ENCODE measurements at regions not wholly inside any gene's neighbourhood (a gene's known extent, or its start where the extent isn't known, plus 50 kb on each side); places are given as distances from the start of the nearest gene placed in this dataset.

DNA sequence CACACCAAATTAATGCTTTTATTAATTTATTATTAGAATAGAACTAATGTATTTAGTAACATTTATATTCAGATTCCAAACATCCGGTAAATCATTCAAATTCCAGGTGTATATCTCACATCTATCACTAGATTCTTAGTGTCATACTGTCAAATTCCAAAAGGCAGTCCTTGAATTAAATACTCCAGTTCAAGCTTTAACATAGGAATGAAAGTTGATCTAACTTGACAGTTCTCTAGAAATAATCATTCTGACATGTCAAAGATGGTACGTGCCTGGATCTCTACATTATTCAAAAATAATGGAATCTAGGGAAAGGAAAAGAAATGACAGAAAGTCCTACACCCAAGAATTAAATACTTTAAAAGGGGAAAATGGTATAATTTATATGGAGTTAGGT lies 1161.5 kb downstream of the PCDH9 start:
- no peak for DNase-seq

DNA sequence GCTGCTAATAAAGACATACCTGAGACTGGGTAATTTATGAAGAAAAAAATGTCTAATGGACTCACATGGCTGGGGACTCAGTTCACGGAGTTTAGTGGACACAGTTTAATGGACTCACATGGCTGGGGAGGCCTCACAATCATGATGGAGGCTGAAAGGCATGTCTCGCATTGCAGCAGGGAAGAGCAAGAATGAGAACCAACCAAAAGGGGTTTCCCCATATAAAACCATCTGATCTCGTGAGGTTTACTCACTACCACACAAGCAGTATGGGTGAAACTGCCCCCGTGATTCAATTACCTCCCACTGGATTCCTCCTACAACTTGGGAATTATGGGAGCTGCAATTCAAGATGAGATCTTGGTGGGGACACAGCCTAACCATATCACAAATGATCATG lies 1181.2 kb downstream of the PCDH9 start:
- DNase-seq: no peak

DNA sequence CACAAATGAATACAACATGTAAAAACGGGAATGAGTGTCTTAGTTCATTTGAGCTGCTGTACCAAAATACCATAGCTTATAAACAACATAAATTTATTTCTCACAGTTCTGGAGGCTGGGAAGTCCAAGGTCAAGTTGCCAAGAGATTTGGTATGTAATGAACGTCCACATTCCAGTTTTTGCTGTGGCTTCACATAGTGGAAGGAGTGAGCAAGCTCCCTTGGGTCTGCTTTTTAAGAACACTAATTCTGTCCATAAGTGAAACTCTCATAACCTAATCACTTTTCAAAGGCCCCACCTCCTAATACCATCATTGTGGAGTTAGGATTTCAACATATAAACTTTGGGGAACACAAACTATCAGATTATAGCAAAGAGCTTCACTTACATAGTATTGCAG lies 1189.6 kb downstream of the PCDH9 start:
- DNase-seq: no peak

DNA sequence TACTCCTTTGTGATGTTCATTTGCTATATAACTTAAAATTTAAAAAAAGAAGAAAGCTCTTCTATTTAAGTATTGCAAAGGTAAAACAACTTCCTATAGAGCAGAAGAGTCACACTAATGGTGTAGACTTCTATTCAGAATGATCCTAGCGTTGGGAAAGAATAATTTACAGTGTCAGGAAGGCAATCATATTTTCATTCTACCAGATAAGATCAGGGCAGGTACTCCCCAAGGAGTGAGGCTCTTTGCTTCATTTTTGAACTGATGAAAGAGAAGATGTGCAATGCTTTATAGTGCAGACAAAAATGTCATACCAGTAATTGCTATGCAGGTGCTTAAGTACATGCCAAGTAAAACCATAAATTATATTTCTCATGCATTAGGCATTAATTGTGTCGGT lies 1193.0 kb downstream of the PCDH9 start:
- no peak for DNase-seq

DNA sequence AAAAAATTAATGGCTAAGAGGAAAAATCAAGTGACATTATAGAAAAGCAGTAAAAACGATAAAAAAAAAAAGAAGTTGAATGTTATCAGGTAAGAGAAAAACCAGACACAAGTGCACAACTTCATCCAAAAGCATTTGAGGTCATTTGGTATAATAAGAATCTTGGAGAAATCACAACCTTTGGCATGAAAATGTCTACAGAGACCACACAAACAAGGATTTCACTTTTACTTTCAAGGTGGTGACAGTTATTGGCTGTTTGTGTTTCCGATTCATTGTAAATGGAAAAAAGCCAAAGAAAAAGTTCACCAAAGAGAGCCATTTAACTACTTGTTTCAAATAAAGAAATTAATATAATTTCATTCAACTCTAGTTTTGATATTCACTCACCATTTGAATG lies 1193.5 kb downstream of the PCDH9 start:
- DNase-seq: no peak

DNA sequence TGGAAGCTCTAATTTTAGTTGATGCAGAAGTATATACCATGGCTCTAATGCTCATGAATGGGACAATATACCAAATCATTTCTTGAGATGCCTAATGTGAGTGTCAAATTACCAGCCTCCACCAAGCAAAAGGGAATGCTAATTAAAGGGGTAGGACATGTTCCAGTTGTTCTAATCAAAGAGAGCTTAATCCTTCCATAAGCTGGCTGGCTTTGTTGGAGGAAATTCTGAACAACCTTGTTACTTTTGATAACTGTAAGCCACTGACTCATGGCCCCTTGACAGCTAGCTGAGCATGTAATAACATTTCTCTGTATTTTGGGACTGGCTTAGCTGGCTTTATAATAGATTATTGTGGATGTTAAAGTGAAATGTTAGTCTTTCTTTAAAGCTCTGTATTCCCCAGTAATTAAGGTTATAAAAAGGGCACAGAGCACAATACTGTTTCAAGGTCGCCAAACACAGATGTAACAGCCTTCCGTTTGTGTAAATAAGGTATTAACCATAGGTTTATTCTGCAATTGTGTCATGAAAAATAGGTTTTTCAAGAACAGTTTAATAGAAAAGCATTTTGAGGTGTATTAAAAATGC lies 1194.0 kb downstream of the PCDH9 start:
- no peak for DNase-seq

DNA sequence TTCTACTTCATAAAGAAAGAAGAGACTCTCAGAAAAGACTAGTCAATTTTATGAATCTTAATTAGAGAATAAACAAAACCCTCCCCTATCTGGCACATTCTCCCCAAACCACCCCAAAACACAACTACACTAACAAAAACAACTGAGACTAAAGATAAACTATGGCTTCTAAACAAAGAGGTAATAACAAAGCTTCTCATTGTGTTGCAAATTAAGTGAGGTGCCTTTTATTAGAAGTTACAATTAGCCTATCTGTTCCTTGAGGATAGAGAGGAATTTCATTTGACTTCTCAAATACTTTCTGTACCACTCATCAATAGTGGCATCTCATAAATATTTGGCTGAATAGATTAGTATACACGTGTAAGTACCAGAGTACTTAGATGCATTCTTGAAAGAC lies 1196.2 kb downstream of the PCDH9 start:
- DNase-seq: no peak

DNA sequence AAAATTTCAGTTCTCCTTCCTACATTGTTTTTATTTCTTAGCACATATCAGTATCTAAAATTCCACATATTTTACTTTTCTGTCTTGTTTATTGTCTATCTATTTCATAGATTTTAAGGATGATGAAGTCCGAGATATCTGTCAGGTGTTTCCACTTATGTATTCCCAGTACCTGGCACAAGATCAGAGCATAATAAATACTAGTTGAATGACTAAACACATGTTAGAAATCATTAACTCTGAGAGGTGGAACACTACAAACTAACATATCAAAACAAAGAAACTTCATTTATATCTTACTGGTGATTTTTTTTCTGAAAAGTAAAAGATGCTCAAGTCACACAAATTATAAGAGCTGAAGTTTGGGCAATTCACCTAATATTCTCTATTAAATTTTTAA lies 1208.3 kb downstream of the PCDH9 start:
- DNase-seq: no peak

DNA sequence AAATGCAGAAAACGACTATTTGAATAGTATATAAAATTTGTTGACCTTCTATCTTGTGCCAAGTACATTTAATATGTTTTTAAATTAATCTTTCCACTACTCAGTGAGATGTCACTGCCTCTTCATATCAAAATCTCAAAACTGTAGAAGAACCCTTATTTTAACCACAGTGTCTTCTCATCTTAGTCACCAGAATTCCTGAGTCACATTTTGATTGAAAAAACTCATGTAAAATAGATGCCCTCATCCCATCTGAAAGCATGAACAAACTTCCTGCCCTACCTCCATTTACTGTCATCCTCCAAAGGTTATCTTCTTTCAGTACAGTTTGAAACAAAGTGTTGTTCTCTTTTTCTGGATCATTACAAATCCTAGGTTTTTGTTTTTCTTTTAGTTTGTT lies 1215.4 kb downstream of the PCDH9 start:
- no peak for DNase-seq

DNA sequence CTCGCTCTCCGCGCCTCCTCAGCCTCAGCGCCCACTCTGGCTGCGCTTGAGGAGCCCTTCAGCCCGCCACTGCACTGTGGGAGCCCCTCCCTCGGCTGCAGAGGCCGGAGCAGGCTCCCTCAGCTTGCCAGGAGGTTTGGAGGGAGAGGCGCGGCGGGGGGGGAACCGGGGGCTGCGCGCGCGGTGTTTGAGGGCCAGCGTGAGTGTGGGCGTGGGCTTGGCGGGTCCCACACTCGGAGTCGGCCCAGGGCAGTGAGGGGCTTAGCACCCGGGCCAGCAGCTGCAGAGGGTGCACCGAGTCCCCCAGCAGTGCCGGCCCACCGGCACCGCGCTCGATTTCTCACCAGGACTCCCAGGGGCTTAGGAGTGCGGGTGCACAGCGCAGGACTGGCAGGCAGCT lies 1220.9 kb downstream of the PCDH9 start:
- no peak for DNase-seq

DNA sequence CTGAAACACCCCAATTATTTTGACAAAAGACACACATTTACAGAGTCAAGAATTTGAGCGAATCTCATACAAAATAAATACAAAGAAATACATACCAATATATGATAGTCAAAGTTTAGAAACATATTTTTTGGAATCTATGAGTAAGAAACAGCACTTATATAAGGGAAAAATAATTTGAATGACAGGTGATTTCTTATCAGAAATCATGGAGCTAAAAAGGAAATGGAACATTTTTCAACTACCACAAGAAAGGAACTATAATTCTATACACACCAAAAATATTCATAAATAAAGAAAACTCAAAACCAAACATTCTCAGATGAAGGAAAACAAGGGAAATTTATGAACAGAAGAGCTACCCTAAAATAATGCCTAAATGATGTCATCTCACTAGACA lies 1226.6 kb downstream of the PCDH9 start:
- no peak for DNase-seq

DNA sequence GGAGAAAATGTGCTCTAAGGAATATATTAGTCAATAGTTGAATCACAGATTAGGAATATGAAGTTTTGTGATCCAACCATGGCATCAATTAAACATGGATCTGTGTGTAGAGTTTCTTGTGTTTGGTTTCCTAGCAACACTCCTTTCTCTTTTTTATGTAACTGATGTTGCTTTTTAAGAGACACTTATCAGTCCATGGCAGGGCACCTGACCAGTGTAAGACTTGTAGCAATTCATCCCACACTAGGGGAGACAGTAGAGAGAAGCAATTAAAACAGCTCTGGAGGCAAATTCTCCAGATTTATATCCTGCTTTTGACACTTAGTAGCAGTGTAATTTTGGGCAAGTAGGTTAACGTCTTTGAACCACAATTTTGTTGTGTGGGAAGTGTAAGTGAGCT lies 1229.0 kb downstream of the PCDH9 start:
- no peak for DNase-seq

DNA sequence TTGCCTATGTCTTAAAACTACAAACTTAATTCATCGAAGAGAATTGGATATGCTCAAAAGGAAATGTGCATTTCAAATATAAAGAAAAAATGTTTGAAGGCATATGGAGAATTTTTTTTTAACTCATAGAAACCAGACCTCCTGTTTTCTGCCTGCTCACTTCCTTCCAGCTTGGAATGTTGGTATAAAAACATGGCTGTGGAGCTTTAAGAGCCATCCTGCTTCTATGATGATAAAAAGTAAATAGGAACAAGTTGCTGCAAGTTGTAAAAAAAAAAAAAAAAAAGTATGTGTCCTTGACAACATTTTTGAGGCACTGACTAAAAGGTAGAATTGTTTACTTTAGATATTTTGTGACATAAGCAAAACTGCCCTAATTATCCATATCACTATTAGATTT lies 1230.7 kb downstream of the PCDH9 start:
- DNase-seq: no peak

DNA sequence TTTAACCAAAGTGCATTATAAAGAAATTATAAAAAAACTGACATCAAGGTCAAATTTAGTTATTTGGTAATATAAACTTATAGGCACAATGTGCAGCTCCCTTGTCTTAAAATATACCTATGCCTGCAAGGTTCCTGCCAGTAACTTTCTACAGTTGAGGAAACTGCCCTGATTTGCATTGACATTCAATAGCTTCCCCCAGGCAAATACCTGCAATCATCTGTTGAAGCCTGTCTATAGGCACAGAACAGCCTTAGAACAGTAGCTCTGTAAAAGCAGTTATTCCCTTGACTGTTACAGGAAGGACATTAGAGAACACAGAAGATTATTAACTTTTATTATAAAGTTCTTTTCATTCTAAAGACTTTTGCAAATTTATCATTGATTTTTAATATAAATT lies 1239.5 kb downstream of the PCDH9 start:
- DNase-seq: no peak

DNA sequence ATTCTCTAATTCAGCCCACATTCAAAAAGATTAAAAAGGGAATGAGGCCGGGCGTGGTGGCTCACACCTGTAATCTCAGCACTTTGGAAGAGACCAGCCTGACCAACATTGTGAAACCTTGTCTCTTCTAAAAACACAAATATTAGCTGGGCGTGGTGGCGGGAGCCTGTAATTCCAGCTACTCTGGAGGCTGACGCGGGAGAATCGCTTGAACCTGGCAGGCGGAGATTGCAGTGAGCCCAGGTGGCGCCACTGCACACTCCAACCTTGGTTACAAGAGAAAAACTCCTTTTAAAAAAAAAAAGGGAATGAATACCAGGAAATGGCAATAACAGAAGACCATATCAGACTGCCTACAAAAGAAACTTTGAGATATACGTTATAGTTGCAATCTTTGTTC lies 1244.5 kb downstream of the PCDH9 start:
- no peak for DNase-seq

DNA sequence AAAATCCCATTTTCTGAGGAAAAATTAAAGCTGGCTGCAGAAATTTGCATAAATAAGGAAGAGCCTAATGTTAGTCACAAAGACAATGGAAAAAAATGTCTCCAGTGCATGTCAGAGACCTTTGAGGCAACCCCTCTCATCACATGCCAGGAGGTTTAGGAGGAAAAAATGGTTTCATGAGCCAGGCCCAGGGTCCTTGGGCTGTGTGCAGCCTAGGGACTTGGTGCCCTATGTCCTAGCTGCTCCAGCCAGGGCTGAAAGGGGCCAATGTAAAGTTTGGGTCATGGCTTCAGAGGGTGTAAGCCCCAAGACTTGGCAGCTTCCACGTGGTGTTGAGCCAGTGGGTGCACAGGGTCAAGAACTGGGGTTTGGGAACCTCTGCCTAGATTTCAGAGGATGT lies 1252.6 kb downstream of the PCDH9 start:
- no peak for DNase-seq

DNA sequence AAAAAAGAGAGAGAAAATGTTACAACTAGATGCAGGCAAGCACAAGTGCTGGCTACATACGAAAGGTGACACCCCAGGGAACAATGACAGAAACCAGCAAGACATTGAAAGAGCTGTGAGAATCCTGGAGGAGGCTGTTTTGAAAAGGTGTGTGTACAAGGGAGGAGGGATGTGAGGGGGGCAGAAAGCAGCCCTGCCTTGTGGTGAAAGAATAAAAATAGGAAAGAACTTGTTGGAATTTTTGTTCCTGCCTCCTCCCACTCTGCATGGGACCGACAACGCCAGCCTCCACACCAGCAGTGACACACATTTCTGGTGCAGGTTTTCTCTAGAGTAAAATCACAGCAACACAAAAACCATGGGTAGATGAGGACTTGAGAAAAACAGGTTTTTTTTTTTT lies 1258.6 kb downstream of the PCDH9 start:
- no peak for DNase-seq

DNA sequence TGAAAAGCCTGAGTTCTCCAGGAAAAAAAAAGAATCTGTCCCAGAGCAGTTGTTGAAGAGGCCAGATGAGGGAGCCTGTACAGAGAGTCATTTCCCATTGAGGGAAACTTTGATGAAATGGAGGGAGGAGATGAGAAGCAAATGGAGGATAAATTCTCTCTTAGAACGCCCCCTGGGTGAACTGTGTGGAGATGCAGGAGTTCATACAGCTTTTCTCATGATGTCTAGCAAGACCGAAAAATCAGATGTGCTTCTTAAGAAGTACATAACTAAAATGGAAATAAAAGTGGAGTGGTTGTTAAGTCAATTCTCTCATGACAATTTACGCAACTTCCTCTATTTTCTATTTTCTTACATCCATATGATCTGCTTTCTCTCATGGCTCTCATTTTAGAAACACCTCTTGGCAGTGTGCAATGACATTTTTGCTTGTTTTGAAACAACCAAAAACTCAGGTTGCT lies 1263.1 kb downstream of the PCDH9 start:
- DNase-seq: no peak

DNA sequence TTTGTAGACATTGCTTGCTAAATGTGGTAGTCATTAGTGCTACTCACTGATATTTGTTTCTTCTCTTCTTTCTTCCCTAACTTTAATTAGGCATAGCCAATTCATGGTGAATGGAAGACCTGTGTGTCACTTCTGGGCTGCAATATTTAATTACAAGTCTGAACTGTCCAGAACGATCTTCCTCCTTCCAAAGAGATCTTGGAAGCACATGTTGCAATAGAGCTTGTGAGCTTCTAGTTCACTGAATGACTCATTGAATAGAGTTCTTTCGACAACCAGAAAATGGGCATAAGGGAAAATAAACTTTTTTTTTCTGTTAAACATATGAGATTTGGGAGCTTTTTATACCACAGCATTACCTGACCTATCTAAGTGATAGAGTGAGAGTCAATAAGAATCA lies 1264.6 kb downstream of the PCDH9 start:
- DNase-seq: no peak

DNA sequence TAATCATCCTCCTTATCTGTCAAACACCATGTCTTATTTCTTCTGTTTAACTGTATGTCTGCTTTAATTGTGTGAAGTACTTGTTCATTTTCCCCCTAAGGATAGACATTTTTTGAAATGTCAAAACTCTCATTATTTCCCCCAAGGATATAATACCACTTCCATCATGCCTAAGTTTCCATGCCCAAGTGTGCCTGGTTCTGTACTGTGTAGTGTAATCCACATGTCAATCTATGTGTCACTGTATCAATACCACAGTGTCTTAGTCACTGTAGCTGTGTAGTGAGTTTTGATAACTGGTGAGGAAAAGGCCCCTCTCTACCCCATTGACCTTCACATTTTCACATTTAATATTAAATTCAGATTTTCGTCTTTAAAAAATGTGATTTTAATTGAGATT lies 1265.5 kb downstream of the PCDH9 start:
- no peak for DNase-seq

DNA sequence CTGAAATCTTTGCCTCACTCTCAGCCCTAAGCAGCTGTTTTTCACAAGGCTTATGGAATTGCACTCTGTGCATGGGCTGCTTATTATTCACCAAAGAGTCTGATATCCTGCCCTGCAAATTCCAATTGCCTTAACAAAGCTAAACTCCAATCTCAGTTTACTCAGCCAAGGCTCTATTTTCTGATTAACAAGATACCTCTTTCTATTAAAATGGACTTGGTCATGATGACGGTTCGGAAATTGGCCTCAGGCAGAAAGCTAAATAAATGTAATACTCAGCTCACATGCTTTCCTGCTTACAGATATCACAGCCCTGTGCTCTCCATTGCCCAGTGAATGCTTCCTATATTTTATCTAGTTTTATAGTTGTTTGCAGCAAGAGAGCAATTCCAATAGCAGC lies 1270.8 kb downstream of the PCDH9 start:
- no peak for DNase-seq

DNA sequence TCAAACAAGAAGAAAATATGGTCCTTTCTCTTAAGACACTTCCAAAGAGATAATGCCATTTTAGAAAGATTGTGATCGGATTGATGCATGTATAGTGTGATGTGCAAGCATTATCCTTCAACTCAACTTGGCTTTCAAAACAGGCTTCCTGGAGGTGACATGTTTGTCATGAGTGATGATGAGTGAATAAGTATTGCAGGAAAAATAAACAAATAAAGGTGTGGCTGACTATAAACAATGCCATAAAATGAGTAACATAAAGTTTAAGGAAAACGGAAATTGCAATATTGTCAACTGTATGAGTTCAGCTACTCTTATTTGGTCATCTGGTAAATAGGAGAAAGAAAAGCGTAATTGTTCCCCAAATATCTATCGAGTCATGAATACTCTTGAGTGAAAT lies 1283.7 kb downstream of the PCDH9 start:
- no peak for DNase-seq

DNA sequence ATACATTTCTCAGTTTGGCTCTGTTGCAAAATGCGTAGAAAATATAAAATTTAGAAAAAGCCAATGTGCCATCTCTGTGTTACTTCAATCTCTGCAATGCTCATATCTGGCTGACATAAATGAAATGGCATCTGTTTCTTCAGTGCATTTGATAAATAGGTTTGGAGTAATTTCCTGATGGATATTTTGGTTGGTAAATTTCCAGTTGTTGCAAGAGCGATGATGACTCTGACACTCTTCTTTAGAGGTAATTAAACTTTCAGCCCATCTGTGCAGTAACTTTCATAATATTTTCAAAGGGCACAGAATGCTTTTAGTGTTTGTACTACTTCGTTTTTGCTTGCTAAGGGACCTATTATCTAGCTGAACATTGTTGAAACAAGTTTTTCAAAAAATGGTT lies 1286.4 kb downstream of the PCDH9 start:
- no peak for DNase-seq

DNA sequence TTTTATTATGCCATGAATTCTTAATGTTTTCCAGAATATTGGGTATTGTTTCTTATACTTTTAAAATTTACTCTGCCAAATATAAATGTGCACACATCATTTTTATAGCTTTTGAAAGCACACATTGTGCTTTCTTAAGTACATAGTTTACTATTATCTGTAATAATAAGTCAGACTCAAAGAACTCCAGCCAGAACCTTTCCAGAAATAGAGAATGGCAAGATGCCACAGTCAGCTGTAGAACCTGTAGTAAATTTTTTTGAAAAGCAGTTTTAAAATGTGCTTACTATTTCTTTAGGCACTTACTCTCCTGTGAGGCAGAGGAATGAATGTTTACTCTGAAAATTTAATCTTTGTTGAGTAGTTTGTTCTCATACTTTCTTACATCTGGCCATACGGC lies 1287.1 kb downstream of the PCDH9 start:
- DNase-seq: no peak

DNA sequence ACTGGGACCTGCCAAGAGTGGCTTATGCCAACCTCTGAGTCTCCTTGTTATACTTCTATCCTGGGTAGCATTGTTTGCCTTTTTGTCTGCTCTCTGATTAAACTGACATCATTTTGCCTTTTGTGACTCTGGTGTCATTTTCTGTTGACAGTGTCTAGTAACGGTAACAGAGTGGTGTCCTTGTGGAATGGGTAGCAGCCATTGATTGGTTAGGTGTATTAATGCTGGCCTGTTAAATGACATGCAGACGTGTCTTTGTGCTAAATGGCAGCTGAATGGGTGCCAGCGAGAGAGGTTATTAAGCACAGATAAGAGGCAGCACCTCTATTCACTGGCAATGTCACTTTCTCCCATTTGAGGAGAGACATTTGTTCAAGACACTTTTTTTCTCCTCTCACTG lies 1289.4 kb downstream of the PCDH9 start:
- no peak for DNase-seq

DNA sequence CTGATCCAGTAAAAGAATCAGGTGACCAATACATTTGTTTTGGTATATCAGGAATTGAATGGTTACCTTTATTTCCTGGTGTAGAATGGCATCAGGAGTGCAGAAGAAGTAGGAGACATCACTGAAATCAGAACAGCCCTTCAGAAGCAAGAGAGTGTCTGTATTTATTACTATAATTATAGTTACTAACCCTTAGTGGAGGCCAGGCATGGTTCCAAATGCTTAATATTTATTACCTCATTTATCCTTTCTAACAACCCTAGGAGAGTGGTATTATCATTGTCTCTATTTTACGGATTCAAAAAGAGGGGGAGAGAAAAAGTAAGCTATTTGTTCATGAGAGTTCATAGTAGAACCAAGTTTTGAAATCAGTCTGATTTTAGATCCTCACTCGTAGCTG lies 1292.9 kb downstream of the PCDH9 start:
- DNase-seq: no peak
